ENCODE measurements at regions not wholly inside any gene's neighbourhood (a gene's known extent, or its start where the extent isn't known, plus 50 kb on each side); places are given as distances from the start of the nearest gene placed in this dataset.

DNA sequence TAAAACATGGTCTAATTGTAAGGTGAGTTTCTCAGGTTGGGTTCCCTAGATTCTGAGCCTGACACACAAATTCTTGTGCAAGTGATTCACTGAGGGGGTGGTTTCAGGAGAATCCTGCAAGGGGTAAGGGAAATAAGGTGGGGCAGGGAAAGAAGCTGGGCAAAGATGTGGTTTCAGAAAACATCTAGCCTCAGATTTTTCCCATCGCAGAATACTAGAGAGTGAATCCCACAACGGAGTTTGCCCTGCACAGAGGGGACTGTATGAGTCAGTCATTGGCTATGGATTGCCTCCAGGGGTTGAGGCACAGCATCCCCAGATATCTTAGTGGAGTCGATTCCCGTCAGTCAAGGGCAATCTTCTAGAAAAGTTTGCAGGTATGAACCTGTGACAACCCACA lies 65.2 kb downstream of the PRL start:
- H3K27ac ChIP-seq (ENCODE audit: low read length) = no peak overlapping the region
- no peaks in the 10 kb centered on the region for H4K20me1 ChIP-seq (ENCODE audit: insufficient read depth, low read length)
- no peaks in the 10 kb centered on the region for H3K79me2 ChIP-seq (ENCODE audit: low read length)
- no peaks in the 10 kb centered on the region for H3K9me3 ChIP-seq (replicated peaks; ENCODE audit: insufficient read depth, low read length)
- TF ChIP-seq EZH2phosphoT487 (IDR thresholded peaks at IDR 0.05; ENCODE audit: low read length) (no peak), EZH2 (optimal IDR thresholded peaks at IDR 0.05; ENCODE audit: low read depth, low read length) (no peak)
- TF ChIP-seq, protein P1, sequence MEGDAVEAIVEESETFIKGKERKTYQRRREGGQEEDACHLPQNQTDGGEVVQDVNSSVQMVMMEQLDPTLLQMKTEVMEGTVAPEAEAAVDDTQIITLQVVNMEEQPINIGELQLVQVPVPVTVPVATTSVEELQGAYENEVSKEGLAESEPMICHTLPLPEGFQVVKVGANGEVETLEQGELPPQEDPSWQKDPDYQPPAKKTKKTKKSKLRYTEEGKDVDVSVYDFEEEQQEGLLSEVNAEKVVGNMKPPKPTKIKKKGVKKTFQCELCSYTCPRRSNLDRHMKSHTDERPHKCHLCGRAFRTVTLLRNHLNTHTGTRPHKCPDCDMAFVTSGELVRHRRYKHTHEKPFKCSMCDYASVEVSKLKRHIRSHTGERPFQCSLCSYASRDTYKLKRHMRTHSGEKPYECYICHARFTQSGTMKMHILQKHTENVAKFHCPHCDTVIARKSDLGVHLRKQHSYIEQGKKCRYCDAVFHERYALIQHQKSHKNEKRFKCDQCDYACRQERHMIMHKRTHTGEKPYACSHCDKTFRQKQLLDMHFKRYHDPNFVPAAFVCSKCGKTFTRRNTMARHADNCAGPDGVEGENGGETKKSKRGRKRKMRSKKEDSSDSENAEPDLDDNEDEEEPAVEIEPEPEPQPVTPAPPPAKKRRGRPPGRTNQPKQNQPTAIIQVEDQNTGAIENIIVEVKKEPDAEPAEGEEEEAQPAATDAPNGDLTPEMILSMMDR (IDR thresholded peaks at IDR 0.05; ENCODE audit: low read length) = no peak
- no peak overlapping the region for H3K4me3 ChIP-seq (ENCODE audit: low read length)
- H3K4me1 ChIP-seq (ENCODE audit: low read length) = no peaks in the 10 kb centered on the region
- no peaks in the 10 kb centered on the region for H3K36me3 ChIP-seq (replicated peaks; ENCODE audit: insufficient read depth, low read length)
- H2AFZ ChIP-seq (ENCODE audit: low read length) = no peak overlapping the region
- H3K4me2 ChIP-seq (ENCODE audit: low read depth, low read length) = no peak overlapping the region
- H3K9ac ChIP-seq (ENCODE audit: low read length) = no peak overlapping the region
- H3K9me2 ChIP-seq (replicated peaks; ENCODE audit: insufficient read depth, low read length) = no peaks in the 10 kb centered on the region
- H3F3A ChIP-seq (ENCODE audit: insufficient read depth, low read length) = no peaks in the 10 kb centered on the region
- no peaks in the 10 kb centered on the region for H3K27me3 ChIP-seq (replicated peaks; ENCODE audit: insufficient read depth, low read length)
- DNase-seq = no peak

DNA sequence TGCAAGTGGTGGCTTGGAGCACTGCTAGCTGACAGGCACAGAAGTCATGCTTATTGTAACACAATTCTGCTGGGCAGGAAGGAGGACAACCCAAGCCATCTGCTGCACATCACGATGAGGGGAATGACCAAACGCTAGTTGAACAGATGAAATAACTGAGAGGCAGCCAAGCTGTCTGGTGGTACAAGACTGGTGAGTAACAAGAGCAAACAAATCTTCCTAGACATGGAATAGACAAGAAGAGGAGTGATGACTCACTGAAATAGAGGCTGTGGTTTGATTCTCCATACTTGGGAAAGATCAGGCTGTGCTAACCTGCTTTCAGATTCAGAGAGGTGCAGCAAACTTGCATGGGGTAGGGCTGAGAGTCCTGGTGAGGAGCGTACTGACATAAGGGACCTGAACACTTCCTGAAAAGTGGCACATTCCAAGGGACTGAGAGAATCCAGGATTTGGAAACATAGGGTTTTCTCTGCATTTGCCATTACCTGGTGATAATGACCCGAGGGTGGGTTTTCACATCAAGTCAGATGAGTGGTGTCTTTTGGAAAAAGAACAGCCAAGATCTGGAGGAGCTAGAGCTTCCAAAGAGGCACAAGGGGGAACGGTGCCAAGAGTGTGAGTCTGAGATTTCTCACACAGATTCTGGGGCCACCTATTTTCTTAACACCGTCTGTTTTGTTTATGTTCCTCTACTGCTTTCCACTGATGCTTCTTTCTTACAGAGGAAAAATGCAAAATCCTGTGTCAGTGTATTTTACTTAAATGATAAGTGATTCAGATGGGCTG lies 60.0 kb downstream of the PRL start:
- Histone ChIP-seq H2AFZ (ENCODE audit: low read length) (no peak overlapping the region), H3K27ac (ENCODE audit: low read length) (no peak overlapping the region), H3K27me3 (replicated peaks; ENCODE audit: insufficient read depth, low read length) (no peaks in the 10 kb centered on the region), H3K4me1 (ENCODE audit: low read length) (no peaks in the 10 kb centered on the region), H3K79me2 (ENCODE audit: low read length) (no peaks in the 10 kb centered on the region), H4K20me1 (ENCODE audit: insufficient read depth, low read length) (no peaks in the 10 kb centered on the region), H3K9me2 (replicated peaks; ENCODE audit: insufficient read depth, low read length) (no peaks in the 10 kb centered on the region), H3K4me3 (ENCODE audit: low read length) (no peak overlapping the region), H3K9ac (ENCODE audit: low read length) (no peak overlapping the region), H3K9me3 (replicated peaks; ENCODE audit: insufficient read depth, low read length) (no peaks in the 10 kb centered on the region), H3K4me2 (ENCODE audit: low read depth, low read length) (no peak overlapping the region), H3F3A (ENCODE audit: insufficient read depth, low read length) (no peaks in the 10 kb centered on the region), H3K36me3 (replicated peaks; ENCODE audit: insufficient read depth, low read length) (no peaks in the 10 kb centered on the region)
- TF ChIP-seq EZH2 (optimal IDR thresholded peaks at IDR 0.05; ENCODE audit: low read depth, low read length) = no peak
- no peak for DNase-seq

Measured in MM.1S (cell line).